Right ventricle myocardium inferior (tissue), 1 donor: ENCODE measurements at regions not wholly inside any gene's neighbourhood (a gene's known extent, or its start where the extent isn't known, plus 50 kb on each side); places are given as distances from the start of the nearest gene placed in this dataset.

Experiments
- ATAC-seq: fragments of 200-7000 bp; cut with Tn5 transposase; one replicate; pipeline ENCODE4 v1.9.1; 2020; ENCODE audit warnings: mild to moderate bottlenecking, moderate library complexity
- DNase-seq: peaks from one replicate; pipeline ENCODE4 v3.0.0; 2021; ENCODE audit errors: missing footprints
- intact Hi-C: fragments of 100-400 bp; cut with DNase I; formaldehyde crosslinking; loops from one replicate; pipeline ENCODE4 v1.11.0; 2022
- donor health status: DM: no; HTN: yes; CAD: no; lungs with severe emphysema.

DNA sequence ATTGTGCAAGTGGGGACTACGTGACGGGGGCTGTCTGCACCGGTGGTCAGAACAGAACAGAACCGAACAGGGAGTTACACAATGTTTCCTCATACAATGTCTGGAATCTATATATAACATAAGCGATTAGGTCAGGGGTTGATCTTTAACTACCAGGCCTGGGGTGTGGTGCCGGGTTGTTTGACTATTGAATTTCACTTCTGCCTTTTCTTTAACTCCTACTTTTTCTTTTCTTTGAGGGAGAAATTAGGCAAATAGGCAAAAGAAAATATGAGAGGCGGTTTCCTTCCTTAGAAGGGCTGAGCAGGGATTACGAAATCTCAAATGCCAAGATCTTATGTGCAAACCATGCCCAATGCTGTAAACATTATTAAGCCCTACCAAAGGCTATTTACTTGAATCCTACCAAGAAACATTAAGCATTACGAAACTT, 140.3 kb downstream of the SLC38A6 start:
- DNase-seq (no peak), ATAC-seq (no peak)
- intact Hi-C loops, result no loop called here

DNA sequence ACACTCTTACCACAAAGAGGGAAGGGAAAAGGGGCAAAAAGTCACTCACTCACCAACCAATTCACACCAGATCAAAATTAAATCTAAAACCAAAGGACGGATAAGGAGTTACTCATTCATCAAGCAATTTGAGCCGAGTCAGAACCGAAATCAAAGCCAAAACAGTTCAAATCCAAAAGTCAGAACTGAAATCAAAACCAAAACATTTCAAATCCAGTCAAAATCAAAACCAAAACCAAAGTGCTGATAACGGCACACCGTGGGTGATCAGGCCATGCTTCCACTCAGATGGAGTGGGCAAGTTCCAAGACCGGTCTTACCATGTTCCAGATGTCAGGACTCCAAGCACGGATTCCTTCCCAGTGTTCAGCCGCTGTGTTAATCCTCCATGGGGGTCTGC, 139.5 kb downstream of the SLC38A6 start:
- ATAC-seq, result no peak
- DNase-seq, result no peak
- intact Hi-C loops, result no loop called here

DNA sequence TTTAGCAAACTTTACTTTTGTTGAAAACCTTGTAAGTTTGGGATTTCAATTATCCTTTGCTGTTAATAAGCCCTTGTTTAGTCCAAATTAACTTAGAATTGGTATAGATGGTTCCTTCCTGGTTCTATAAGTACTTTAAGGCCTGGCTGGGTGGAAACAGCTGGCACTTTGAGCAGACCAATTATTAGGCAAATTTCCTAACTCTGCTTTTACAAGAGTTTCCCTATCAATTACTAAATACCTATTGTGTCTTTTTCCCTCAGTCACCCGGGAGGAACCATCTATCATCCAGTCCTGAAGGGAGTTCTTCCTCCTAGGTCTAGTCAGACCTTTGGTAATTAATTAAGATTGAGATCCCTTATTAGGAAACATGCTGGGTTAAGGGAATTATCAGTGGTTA, 138.0 kb downstream of the SLC38A6 start:
- ATAC-seq, result no peak
- no peak for DNase-seq
- intact Hi-C loops, result no loop called here

DNA sequence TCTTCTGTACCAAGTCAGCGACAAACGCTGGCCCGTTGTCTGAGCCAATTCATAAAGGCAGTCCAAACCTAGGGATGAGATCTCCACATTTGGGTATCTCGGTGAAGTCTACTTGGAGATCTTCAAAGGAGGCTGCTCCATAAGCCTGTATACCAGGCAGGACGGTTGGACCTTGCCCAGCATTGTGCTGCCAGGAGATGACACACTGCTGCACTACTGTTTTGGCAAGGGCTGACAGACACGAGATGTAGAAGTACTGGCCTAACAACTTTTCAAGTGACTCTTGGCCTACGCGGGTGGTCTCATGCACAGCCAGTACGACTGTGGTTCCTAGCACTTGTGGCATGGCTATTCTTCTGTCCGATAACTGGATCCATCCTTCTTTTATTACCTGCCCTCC, 135.3 kb downstream of the SLC38A6 start:
- ATAC-seq (no peak), DNase-seq (no peak)
- intact Hi-C loops, result no loop called here

DNA sequence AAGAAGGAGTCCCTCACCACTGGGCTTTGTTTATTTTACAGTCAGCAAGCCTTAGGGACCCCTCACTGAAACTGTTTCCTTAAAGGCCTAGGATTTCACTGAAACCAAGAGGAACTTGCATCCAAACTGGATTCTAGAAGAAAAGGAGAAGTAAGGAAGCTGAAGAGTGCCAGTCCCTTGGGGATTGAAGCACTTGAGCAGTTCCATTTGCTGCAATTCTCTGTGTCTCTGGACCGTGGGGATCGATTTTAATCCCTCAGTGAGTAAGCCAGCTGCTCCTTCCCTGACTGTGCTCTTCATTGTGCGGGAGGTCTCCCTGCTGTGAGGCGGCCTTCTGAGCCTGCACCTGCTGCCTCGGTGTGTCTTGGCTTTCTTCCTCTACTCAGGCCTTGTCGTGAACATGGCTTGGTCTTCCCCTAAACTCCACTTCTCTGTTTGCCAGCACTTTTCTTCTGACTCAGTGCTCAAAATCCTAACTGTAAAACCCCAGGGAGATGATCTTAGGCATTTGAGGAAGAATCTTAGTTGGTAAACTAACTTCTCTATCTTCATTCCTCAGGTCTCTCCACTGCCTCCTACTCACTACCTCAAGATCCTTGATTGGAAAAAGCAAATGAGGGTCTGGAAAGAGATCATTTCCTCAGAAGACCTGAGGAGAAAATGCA, 132.6 kb downstream of the SLC38A6 start:
- ATAC-seq, result no peak
- intact Hi-C loops, result no loop called here
- DNase-seq, result no peak

DNA sequence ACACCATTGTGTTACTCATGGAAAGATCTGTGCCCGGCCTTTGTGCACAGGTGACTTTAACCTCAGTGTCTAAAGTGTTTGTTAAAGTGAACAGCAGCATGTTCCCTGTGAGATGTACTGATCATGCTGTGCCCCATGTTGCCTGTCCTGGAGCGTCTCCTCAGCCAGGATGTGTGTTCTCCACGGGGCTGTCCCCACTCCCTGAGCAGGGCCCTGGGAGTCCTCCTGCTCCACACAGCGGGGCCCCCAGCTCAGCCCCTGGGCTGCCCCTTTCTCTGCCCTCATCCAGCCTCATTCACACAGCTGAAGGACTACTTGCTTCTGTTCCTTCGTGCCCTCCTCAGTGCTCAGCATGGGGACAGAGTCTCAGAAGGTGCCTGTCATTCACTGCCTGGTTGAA, 131.5 kb downstream of the SLC38A6 start:
- DNase-seq, result no peak
- intact Hi-C loops, result no loop called here
- no peak for ATAC-seq

DNA sequence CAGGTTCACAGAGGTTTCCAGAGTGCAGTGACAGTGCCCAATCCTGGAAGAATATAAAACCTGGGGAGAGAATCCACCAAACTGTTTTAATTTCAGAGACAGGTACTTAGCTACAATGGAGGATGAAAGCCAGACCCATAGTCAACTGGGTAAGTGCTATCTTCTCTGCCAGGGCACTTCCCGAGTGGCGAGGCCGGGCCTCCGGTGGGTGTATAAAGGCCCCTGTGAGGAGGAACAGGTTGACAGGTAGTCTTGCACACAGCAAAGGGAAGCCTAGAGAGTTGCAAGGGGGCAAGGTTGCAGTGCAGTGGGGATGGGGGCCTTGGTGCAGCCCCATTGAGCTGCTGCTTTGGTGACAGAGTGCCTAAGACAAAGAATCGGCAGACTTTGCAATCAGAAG, 130.7 kb downstream of the SLC38A6 start:
- ATAC-seq, result no peak
- no peak for DNase-seq
- intact Hi-C loops, result no loop called here

DNA sequence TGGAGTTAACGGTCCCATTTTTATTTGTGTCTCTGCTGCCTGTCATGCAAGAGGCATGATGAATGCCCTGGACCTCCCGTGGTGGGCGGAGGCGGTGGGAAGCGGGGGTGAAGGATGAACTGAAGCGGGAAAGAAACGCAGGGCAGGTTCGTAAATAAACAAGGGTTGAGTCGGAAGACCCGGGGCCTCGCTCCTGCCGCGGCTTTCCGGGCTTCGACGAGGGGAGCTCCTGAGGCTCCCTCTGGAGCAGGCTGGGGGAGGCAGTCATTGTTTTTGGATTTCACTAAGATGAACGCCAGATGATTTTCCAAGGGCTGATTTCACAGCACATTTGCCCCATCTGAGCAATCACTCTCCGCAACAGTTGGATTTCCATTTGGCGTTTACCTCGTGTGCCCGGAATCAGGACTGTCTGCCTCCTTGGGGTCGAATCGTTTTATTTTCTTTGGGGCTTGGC, 130.2 kb downstream of the SLC38A6 start:
- DNase-seq, result no peak
- no peak for ATAC-seq
- intact Hi-C loops, result no loop called here

DNA sequence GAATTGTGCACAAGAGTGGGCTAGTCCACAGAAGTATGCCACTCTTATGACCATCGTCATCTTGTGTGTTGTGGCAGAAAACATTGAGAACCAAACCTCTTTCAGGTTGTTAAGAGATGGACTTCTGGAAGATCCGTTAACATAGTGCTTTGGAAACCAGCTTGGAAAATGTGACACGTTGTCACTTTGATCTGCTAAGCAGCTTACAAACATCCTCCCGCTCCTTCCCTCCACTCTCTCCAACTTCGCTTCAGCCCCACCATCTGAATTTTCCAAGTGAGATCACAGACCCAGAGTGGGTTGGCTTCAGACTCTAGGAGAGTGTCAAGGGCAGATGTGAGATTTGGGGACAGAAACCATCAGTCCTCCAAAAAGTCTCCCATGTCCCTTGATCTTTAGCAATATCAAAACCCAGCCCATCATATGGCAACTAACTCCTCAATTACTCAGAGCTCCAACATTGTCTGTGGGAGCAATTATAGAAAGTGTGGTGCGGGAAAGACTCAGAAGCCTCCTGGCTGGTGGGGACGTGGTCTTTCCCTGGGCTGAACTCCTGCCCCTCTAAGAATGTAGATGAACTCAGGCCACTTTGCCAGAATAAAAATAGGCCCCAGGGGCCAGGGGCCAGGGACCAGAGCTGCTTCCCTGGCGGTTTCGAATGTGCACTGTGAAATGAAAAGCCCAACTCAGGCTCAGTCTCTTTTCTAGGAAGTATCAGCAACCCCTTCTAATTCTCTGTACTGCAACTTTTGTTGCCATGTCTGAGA, 129.5 kb downstream of the SLC38A6 start:
- intact Hi-C loops, result no loop called here
- ATAC-seq, result no peak
- no peak for DNase-seq

DNA sequence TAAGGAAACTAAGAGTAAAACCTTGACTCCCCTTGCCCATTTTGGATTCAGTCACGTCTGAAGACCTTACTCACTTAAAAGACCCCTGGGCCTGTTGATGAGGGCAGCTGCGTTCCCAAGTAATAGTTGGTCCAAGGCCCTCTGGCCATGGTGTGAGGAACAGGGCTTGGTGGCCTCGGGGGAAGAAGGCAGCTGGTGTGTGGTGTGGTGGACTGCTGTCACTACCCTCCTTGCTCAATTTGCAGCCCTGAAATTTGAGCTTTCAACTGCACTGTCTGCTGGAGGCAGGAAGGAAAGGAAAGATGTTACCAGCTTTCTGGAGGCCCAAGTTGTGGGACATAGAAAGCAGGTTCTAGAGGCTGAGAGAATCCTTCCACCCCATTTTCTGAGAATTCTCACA, 128.2 kb downstream of the SLC38A6 start:
- intact Hi-C loops, result no loop called here
- DNase-seq, result no peak
- no peak for ATAC-seq

DNA sequence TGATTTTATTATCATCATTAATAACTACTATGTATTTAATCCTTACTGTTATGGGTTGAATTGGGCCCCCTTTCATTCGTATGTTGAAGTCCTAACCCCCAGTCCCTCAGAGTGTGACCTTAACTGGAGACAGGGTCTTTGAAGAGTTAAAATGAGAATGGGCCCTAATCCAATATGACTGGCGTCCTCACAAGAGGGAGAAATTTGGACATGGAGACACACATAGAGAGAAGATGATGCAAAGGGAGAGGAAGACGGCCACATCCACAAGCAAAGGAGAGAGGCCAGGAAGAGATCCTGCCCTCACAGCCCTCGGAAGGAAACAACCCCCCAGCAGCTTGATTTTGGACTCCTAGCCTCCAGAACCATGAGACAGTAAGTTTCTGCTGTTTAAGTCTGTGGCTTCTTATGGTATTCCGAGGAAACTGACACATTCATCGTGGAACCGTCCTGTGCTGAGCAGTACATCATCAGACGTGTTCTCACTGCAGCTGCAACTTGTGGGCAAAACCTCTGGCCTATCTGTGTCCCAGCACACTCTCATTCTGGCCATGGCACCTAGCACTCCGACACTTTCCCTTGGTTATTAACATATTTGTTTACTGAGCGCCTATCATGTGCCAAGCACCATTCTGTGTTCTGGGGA, 127.6 kb downstream of the SLC38A6 start:
- ATAC-seq, result no peak
- no peak for DNase-seq
- intact Hi-C loops, result no loop called here

DNA sequence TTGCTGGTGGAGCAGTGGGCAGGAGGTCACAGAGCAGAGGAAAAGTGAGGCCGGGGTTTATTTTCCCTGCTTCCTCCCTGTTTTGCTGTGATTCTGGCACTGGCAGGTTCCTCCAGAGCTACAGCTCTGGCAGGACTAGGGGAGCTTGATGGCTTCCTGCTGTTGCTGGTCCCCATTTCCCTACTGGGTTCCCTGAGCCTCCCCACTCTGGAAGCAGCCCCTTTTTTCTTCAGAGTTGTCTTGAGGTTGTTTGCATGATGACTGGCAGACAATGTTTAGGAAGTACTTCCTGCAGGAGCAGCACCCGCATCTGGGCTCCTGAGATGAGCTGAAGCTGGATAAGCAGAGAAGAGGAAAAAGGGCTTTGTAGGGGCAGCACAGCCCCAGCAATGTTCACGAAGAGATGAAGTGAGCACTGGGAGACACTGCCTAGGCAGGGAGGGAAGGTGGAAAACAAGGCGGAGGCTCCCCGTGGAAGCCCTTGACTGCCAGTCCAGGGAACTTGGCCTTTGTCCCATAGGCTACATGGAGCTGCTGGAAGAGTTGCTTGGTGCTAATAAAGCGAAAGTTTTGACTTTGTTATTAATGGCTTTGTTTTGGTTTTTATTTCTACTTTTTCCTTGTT, 126.9 kb downstream of the SLC38A6 start:
- intact Hi-C loops, result no loop called here
- no peak for DNase-seq
- no peak for ATAC-seq

DNA sequence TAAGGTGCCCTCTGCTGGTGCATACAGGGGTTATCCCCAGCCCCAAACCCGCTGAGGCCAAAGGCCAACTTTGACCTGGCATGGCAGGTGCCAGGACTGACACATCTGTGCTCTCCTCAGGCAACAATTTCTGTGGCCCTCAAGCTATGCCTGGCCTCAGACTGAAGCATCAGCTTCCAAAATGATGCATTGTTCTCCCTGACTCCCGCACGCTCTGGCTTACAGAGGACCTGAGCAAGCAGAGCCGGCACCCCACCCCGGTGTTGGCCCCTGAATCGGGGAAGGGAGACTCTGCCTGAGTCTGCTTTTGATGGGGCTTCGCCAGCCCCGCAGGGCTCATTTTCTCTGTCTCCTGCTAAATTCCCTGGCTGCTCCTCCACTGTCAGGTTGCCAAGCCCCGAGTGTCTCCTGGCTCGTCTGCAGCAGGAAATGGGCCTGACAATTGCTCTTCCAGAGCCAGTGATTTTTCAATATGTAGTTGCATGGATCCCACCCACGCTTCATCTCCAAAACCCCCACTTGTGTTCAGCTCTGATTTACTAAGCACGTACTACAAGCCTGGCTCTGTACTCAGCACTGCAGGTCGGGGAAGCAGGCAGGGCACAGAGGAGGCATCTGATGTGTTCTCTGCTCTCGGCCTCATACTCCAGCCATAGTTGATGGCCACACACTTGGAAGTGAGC, 126.1 kb downstream of the SLC38A6 start:
- intact Hi-C loops, result no loop called here
- DNase-seq (no peak), ATAC-seq (no peak)

DNA sequence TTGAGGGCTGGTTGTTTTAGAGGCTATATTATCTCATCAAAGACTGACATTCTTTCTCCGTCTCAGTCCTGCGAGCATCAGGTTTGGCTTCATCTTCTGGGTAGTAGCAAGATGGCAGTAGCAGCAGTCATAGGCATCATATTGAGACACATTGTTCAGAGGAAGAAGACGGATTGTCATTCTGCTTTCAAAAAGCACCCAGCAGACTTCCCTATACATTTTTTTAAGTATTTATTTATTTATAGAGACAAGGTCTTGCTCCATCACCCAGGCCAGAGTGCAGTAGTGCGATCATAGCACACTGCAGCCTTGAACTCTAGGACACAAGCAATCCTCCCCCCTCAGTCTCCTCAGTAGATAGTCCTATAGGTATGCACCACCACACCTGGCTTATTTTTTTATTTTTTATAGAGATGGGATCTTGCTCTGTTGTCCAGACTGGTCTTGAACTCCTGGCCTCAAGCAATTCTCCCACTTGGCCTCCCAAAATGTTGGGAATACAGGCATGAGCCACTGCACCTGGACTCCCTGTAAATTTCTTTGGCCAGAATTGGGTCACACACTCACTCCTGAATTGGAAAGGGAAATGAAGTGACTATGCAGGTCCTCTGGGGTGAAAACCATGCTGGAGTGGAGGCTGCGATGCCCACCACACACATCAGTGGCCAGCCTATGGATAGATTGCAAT, 125.4 kb downstream of the SLC38A6 start:
- intact Hi-C loops, result no loop called here
- DNase-seq (no peak), ATAC-seq (no peak)

DNA sequence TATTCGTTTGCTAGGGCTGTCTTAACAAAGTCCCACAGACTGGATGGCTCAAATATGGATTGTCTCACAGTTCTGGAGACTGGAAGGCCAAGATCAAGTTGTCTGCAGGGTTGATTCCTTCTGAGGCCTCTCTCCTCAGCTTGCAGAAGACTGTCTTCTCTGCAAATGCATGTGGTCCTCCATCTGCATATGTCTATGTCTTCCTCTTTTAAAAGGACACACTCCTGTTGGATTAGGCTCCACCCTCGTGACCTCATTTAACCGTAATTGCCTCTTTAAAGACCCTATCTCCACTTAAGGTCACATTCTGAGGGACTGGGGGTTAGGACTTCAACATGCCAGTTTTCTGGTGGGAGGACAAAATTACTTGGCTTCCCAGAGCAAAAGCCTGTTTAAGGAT, 123.3 kb downstream of the SLC38A6 start:
- ATAC-seq (no peak), DNase-seq (no peak)
- intact Hi-C loops, result no loop called here

DNA sequence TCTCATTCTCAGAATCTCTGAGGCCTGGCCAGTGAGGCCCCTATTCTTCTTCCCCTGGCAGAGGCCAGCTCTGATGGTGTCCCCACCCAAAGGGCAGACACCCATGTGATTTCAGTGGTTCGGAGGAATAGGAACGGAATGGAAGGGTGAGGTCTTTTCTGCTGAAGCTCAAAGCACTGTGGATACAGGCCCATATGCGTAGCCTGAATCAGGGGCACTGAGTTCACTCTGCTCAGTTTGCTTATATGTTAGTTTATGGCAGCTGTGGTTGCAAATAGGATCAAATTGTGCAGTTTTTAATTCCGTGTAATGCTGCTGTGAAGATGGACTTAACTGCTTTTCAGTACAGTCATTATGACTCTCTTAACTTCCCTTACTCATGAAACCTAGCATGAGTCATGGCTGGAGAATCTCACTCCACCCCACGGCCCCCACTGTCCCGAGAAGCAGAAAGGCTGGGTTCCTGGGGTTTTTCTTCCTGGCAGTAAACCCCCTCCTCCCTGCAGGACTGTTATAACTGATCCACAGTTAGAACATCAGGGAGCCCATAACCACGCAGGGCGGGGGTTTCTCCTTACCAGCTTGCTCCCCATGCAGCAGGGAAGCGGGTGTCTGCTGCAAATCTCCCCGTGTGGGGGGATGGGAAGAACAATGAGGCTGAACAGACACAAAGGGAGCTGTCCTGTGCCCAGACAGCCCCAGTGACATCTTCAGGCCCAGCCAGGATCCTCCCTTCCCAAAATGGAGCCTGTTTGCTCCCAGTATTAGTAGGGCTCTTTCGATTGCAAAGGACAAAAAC, 122.7 kb downstream of the SLC38A6 start:
- ATAC-seq (peak; percentile 61), DNase-seq (no peak)
- intact Hi-C loops, result no loop called here

DNA sequence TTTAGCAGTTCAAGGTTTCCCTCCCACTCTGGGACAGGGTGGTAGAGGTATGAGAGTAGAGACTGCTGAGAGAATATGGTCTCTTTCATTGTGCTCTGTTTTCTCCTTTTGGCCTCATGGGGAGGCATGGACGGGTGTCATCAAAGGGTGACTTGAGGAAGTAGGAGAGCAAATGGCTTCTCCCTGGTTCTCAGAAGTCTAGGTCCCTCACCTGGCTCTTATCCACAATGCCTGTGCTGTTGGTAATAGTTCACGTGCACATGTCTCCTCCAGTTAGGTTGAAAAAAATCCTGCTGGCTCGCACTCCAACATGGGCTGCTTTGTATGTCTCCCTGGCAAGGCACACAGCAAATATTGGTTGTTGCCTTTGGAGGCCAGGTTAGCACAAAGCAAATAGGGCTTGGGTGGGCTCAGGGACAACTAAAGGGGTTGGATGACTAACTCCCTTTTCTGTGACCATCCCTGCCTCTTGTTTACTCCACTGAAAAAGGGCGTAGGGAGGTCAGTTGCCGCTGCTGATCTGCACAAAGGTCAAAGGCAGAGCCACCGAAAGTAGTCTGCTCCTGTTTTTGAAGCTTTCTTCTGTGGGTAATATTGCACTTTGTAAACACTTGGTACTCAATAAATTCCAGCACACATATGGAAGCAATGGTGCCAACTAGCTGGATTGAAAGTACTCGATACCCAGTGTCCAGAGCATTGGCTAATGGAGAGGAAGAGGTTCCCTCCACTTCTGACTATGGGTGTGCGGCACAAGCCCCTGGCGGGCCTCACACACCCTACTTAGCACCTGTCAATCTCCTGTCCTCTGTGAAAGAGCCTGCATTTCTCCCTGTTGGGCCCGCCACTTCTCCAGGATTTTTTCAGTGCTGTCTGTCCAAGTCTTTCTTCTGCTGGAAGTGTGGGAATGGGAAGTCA, 121.8 kb downstream of the SLC38A6 start:
- ATAC-seq (no peak), DNase-seq (no peak)
- intact Hi-C loops, result no loop called here
